ENCODE measurements at regions not wholly inside any gene's neighbourhood (a gene's known extent, or its start where the extent isn't known, plus 50 kb on each side); places are given as distances from the start of the nearest gene placed in this dataset.

- TF ChIP-seq, protein P1, sequence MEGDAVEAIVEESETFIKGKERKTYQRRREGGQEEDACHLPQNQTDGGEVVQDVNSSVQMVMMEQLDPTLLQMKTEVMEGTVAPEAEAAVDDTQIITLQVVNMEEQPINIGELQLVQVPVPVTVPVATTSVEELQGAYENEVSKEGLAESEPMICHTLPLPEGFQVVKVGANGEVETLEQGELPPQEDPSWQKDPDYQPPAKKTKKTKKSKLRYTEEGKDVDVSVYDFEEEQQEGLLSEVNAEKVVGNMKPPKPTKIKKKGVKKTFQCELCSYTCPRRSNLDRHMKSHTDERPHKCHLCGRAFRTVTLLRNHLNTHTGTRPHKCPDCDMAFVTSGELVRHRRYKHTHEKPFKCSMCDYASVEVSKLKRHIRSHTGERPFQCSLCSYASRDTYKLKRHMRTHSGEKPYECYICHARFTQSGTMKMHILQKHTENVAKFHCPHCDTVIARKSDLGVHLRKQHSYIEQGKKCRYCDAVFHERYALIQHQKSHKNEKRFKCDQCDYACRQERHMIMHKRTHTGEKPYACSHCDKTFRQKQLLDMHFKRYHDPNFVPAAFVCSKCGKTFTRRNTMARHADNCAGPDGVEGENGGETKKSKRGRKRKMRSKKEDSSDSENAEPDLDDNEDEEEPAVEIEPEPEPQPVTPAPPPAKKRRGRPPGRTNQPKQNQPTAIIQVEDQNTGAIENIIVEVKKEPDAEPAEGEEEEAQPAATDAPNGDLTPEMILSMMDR (tag by site-specific recombination; IDR thresholded peaks at IDR 0.05): no peak
- no peak for TF ChIP-seq MEIS1 (CRISPR knock-in tag; IDR thresholded peaks at IDR 0.05; ENCODE audit: borderline replicate concordance)
- no peak for TF ChIP-seq REST (tag by site-specific recombination; IDR thresholded peaks at IDR 0.05)
- TF ChIP-seq ZNF24 (tag by site-specific recombination; IDR thresholded peaks at IDR 0.05): no peak
- no peak for TF ChIP-seq ZNF138 (tag by site-specific recombination; IDR thresholded peaks at IDR 0.05; ENCODE audit: borderline replicate concordance)
- TF ChIP-seq HOXC10 (CRISPR knock-in tag; IDR thresholded peaks at IDR 0.05): no peak
- TF ChIP-seq SCRT2 (tag by site-specific recombination; IDR thresholded peaks at IDR 0.05): no peak
- no peak for TF ChIP-seq ZNF585B (tag by site-specific recombination; IDR thresholded peaks at IDR 0.05)
- no peak for TF ChIP-seq BCL11A (tag by site-specific recombination; IDR thresholded peaks at IDR 0.05; ENCODE audit: low read depth)
- no peak for TF ChIP-seq ZNF596 (tag by site-specific recombination; IDR thresholded peaks at IDR 0.05)
- no peak for TF ChIP-seq ZNF610 (tag by site-specific recombination; IDR thresholded peaks at IDR 0.05; ENCODE audit: borderline replicate concordance)
- TF ChIP-seq, protein P2, sequence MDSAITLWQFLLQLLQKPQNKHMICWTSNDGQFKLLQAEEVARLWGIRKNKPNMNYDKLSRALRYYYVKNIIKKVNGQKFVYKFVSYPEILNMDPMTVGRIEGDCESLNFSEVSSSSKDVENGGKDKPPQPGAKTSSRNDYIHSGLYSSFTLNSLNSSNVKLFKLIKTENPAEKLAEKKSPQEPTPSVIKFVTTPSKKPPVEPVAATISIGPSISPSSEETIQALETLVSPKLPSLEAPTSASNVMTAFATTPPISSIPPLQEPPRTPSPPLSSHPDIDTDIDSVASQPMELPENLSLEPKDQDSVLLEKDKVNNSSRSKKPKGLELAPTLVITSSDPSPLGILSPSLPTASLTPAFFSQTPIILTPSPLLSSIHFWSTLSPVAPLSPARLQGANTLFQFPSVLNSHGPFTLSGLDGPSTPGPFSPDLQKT (IDR thresholded peaks at IDR 0.05; ENCODE audit: borderline replicate concordance, low read depth, low read length): no peak
These were observed 68.7 kb upstream of the PRDM1 start for GRCh38 chr6:106017454-106017853.
